Left colon (tissue), 2 donors: ENCODE measurements at regions not wholly inside any gene's neighbourhood (a gene's known extent, or its start where the extent isn't known, plus 50 kb on each side); places are given as distances from the start of the nearest gene placed in this dataset.
"Not testable (repeated sequence)": the region's sequence is repeated elsewhere in the genome, so short reads cannot be mapped to it uniquely, and the experiment has no call there.

ENCODE experiments used
- ATAC-seq: fragments of 200-7000 bp; cut with Tn5 transposase; one replicate; pipeline ENCODE4 v1.9.1; 2020; ENCODE audit warnings: mild to moderate bottlenecking, moderate library complexity
- DNase-seq, 2 donors: peaks; one replicate each; pipeline ENCODE4 v3.0.0-alpha.2; 2020
- intact Hi-C, 2 donors: fragments of 100-400 bp; cut with DNase I in 1 of 2; cut with micrococcal nuclease in 1 of 2; formaldehyde crosslinking; loops; one replicate each; pipeline versions ENCODE4 v1.11.2 to v1.14.0; 2022; cut with DNase I, micrococcal nuclease
- donor health status: DM: no; HTN: no; CAD: no.
- donor health status: DM: yes; HTN: yes; CAD: no.

- no peak for ATAC-seq
- DNase-seq: no peak
- intact Hi-C loops: no loop called here
Measured at GRCh38 chr6:103018426-103018825, 1624.9 kb downstream of the GRIK2 start.

- DNase-seq (no peak), ATAC-seq (no peak)
- intact Hi-C loops: no loop called here
Measured at GRCh38 chr6:103017878-103018277, 1624.4 kb downstream of the GRIK2 start.

- ATAC-seq (no peak), DNase-seq (no peak)
- intact Hi-C loops: no loop called here
Measured at GRCh38 chr6:103011605-103012004, 1618.1 kb downstream of the GRIK2 start.

- ATAC-seq: no peak
- intact Hi-C loops: no loop called here
- DNase-seq: no peak
Measured at GRCh38 chr6:103002282-103002681, 1608.8 kb downstream of the GRIK2 start.

- intact Hi-C loops: no loop called here
- ATAC-seq (no peak), DNase-seq (no peak)
Measured at GRCh38 chr6:103001724-103002123, 1608.2 kb downstream of the GRIK2 start.

- ATAC-seq: no peak
- DNase-seq: no peak
- intact Hi-C loops: no loop called here
Measured at GRCh38 chr6:103000688-103001087, 1607.2 kb downstream of the GRIK2 start.

GRCh38 chr6:102995491-102995890, 1602.0 kb downstream of the GRIK2 start:
- DNase-seq (no peak), ATAC-seq (no peak)
- intact Hi-C loops: no loop called here

GRCh38 chr6:102994866-102995265, 1601.4 kb downstream of the GRIK2 start:
- ATAC-seq (no peak), DNase-seq (no peak)
- intact Hi-C loops: no loop called here

- no peak for ATAC-seq
- no peak for DNase-seq
- intact Hi-C loops: no loop called here
Measured at GRCh38 chr6:102986086-102986485, 1592.6 kb downstream of the GRIK2 start.

- intact Hi-C loops: no loop called here
- no peak for ATAC-seq
- no peak for DNase-seq
Measured at GRCh38 chr6:102984357-102984756, 1590.8 kb downstream of the GRIK2 start.

GRCh38 chr6:102981490-102982015, 1588.0 kb downstream of the GRIK2 start:
- DNase-seq: no peak
- intact Hi-C loops: no loop called here
- no peak for ATAC-seq

- intact Hi-C loops: no loop called here
- no peak for DNase-seq
- ATAC-seq: no peak
Measured at GRCh38 chr6:102980951-102981350, 1587.4 kb downstream of the GRIK2 start.

GRCh38 chr6:102961902-102962301, 1568.4 kb downstream of the GRIK2 start:
- intact Hi-C loops: no loop called here
- no peak for DNase-seq
- ATAC-seq: no peak

GRCh38 chr6:102950967-102951366, 1557.5 kb downstream of the GRIK2 start:
- no peak for DNase-seq
- no peak for ATAC-seq
- intact Hi-C loops: no loop called here

GRCh38 chr6:102944475-102944874, 1551.0 kb downstream of the GRIK2 start:
- DNase-seq: no peak
- intact Hi-C loops: no loop called here
- ATAC-seq: no peak

- intact Hi-C loops: no loop called here
- no peak for DNase-seq
- no peak for ATAC-seq
Measured at GRCh38 chr6:102942206-102942605, 1548.7 kb downstream of the GRIK2 start.

GRCh38 chr6:102936959-102937358, 1543.5 kb downstream of the GRIK2 start:
- no peak for DNase-seq
- no peak for ATAC-seq
- intact Hi-C loops: no loop called here

GRCh38 chr6:102928109-102928508, 1534.6 kb downstream of the GRIK2 start:
- no peak for ATAC-seq
- no peak for DNase-seq
- intact Hi-C loops: no loop called here

GRCh38 chr6:102918161-102918560, 1524.7 kb downstream of the GRIK2 start:
- ATAC-seq (no peak), DNase-seq (no peak)
- intact Hi-C loops: no loop called here

- no peak for DNase-seq
- intact Hi-C loops: no loop called here
- ATAC-seq: no peak
Measured at GRCh38 chr6:102911571-102911970, 1518.1 kb downstream of the GRIK2 start.

GRCh38 chr6:102910701-102911139, 1517.2 kb downstream of the GRIK2 start:
- intact Hi-C loops, ATAC-seq, DNase-seq: not testable (repeated sequence)

GRCh38 chr6:102907181-102907580, 1513.7 kb downstream of the GRIK2 start:
- no peak for DNase-seq
- intact Hi-C loops: no loop called here
- ATAC-seq: no peak
